ENCODE measurements at regions not wholly inside any gene's neighbourhood (a gene's known extent, or its start where the extent isn't known, plus 50 kb on each side); places are given as distances from the start of the nearest gene placed in this dataset.
"Not testable (repeated sequence)": the region's sequence is repeated elsewhere in the genome, so short reads cannot be mapped to it uniquely, and the experiment has no call there.

DNA sequence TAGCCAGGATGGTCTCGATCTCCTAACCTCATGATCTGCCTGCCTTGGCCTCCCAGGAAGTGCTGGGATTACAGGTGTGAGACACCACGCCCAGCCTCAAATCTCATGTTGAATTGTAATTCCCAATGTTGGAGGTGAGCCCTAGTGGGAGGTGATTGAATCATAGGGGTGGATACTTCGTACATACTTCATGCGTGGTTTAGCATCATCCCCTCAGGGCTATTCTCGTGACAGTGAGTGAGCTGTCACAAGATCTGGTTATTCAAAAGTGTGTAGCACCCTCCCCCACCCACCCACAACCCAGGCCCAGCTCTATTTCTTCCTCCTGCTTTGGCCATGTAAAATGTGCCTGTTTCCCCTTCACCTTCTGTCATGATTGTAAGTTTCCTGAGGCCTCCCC is 236.9 kb upstream of the IL12A start:
- H3K4me3 Mint-ChIP-seq = no peak overlapping the region
- DNase-seq = no peak
- ATAC-seq = no peak

GRCh38 chr3:159756279-159757207 is 232.1 kb upstream of the IL12A start:
- intact Hi-C loops (cut with micrococcal nuclease); H3K27ac ChIP-seq (ENCODE audit: low read length); H3K36me3 ChIP-seq (ENCODE audit: control insufficient read depth, insufficient read depth, low read length); ATAC-seq; H3K36me3 Mint-ChIP-seq; H3K4me1 Mint-ChIP-seq; H3K4me3 Mint-ChIP-seq; H3K9me3 ChIP-seq (ENCODE audit: control insufficient read depth, insufficient read depth, low read length); H3K27ac Mint-ChIP-seq; DNase-seq; H3K4me3 ChIP-seq (ENCODE audit: low read length); H3K27me3 ChIP-seq (ENCODE audit: control insufficient read depth, insufficient read depth, low read length); H3K4me1 ChIP-seq (ENCODE audit: control insufficient read depth, insufficient read depth, low read length): not testable (repeated sequence)
- H3K9me3 Mint-ChIP-seq = peaks cover 3 to 10% of the 10 kb centered on the region in 2 donors
- peaks cover 10 to 12% of the 10 kb centered on the region in 2 donors for H3K27me3 Mint-ChIP-seq (ENCODE audit: low read depth in 2 of 2)
- WGBS (ENCODE audit: insufficient coverage) = 76% methylated on average over 5 of the region's 5 CpGs

More for the DNA sequence above, 236.9 kb upstream of the IL12A start:
- no peak overlapping the region for H3K27ac Mint-ChIP-seq
- TF ChIP-seq, protein P1, sequence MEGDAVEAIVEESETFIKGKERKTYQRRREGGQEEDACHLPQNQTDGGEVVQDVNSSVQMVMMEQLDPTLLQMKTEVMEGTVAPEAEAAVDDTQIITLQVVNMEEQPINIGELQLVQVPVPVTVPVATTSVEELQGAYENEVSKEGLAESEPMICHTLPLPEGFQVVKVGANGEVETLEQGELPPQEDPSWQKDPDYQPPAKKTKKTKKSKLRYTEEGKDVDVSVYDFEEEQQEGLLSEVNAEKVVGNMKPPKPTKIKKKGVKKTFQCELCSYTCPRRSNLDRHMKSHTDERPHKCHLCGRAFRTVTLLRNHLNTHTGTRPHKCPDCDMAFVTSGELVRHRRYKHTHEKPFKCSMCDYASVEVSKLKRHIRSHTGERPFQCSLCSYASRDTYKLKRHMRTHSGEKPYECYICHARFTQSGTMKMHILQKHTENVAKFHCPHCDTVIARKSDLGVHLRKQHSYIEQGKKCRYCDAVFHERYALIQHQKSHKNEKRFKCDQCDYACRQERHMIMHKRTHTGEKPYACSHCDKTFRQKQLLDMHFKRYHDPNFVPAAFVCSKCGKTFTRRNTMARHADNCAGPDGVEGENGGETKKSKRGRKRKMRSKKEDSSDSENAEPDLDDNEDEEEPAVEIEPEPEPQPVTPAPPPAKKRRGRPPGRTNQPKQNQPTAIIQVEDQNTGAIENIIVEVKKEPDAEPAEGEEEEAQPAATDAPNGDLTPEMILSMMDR (IDR thresholded peaks at IDR 0.05) = no peak
- H3K4me3 ChIP-seq (ENCODE audit: low read length) = no peak overlapping the region
- H3K27me3 Mint-ChIP-seq (ENCODE audit: low read depth in 2 of 2) = peaks cover 0 to 5% of the 10 kb centered on the region in 2 donors
- H3K9me3 Mint-ChIP-seq = peaks cover 3 to 6% of the 10 kb centered on the region in 2 donors
- no peaks in the 10 kb centered on the region for H3K9me3 ChIP-seq (ENCODE audit: control insufficient read depth, insufficient read depth, low read length)
- H3K36me3 Mint-ChIP-seq = no peaks in the 10 kb centered on the region
- H3K4me1 ChIP-seq (ENCODE audit: control insufficient read depth, insufficient read depth, low read length) = no peaks in the 10 kb centered on the region
- H3K36me3 ChIP-seq (ENCODE audit: control insufficient read depth, insufficient read depth, low read length) = no peaks in the 10 kb centered on the region
- H3K27ac ChIP-seq (ENCODE audit: low read length) = no peak overlapping the region
- no peaks in the 10 kb centered on the region for H3K4me1 Mint-ChIP-seq
- 85% methylated on average over 5 of the region's 5 CpGs for WGBS (ENCODE audit: insufficient coverage)
- intact Hi-C loops (cut with micrococcal nuclease) = no loop called here
- H3K27me3 ChIP-seq (ENCODE audit: control insufficient read depth, insufficient read depth, low read length) = no peaks in the 10 kb centered on the region

DNA sequence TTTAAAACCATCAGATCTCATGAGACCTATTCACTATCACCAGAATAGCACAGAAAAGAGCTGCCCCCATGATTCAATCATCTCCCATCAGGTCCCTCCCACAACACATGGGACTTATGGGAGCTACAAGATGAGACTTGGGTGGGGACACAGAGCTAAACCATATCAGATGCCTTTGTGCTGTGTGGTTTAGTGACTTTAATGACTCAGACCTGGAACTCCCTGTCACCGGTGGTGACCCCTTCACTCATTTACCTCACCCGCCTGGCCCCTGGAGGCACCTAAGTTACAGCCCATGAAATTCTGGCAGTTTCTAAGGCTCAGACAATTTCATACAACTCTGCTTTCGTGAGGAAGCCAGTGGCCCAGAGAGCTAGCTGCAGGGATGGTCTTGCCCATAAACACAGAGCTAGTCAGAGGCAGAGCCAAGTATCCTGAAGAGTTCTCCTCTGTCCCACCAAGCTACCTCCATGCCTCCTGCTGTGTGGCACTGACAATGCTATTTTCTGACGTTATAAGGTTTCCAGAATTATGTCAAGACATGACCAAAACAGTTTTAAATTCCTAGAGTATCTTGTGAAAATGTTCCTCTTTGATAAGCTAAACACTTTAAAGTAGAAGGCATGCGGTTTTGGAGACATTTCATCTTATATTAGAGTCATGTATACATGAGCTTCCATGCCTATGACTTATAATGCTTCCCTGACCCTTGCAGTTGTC is 231.1 kb upstream of the IL12A start:
- 80% methylated on average over 5 of the region's 5 CpGs for WGBS (ENCODE audit: insufficient coverage)

GRCh38 chr3:159760046-159760445 is 228.6 kb upstream of the IL12A start:
- intact Hi-C loops (cut with micrococcal nuclease) = no loop called here
- Histone ChIP-seq H3K27me3 (ENCODE audit: control insufficient read depth, insufficient read depth, low read length) (peaks cover 3% of the 10 kb centered on the region), H3K36me3 (ENCODE audit: control insufficient read depth, insufficient read depth, low read length) (no peaks in the 10 kb centered on the region), H3K4me3 (ENCODE audit: low read length) (no peak overlapping the region), H3K4me1 (ENCODE audit: control insufficient read depth, insufficient read depth, low read length) (peaks cover 16% of the 10 kb centered on the region), H3K27ac (ENCODE audit: low read length) (no peak overlapping the region), H3K9me3 (ENCODE audit: control insufficient read depth, insufficient read depth, low read length) (no peaks in the 10 kb centered on the region)
- H3K9me3 Mint-ChIP-seq = peaks cover 0 to 4% of the 10 kb centered on the region in 2 donors
- no peak overlapping the region for H3K27ac Mint-ChIP-seq
- peaks cover 25 to 26% of the 10 kb centered on the region in 2 donors for H3K27me3 Mint-ChIP-seq (ENCODE audit: low read depth in 2 of 2)
- no peak overlapping the region for H3K4me3 Mint-ChIP-seq
- TF ChIP-seq, protein P1 (IDR thresholded peaks at IDR 0.05) = no peak
- ATAC-seq = no peak
- H3K4me1 Mint-ChIP-seq = peaks cover 6 to 13% of the 10 kb centered on the region in 2 donors
- no peak for DNase-seq
- H3K36me3 Mint-ChIP-seq = no peaks in the 10 kb centered on the region

More for the DNA sequence above, 231.1 kb upstream of the IL12A start:
- Mint-ChIP-seq H3K27me3 (ENCODE audit: low read depth in 2 of 2) (peaks cover 13 to 18% of the 10 kb centered on the region in 2 donors), H3K4me1 (no peaks in the 10 kb centered on the region), H3K9me3 (peaks cover 3 to 9% of the 10 kb centered on the region in 2 donors), H3K27ac (no peak overlapping the region), H3K36me3 (no peaks in the 10 kb centered on the region), H3K4me3 (no peak overlapping the region)
- intact Hi-C loops (cut with micrococcal nuclease) = no loop called here
- Histone ChIP-seq H3K27me3 (ENCODE audit: control insufficient read depth, insufficient read depth, low read length) (no peaks in the 10 kb centered on the region), H3K27ac (ENCODE audit: low read length) (no peak overlapping the region), H3K4me1 (ENCODE audit: control insufficient read depth, insufficient read depth, low read length) (no peaks in the 10 kb centered on the region), H3K4me3 (ENCODE audit: low read length) (no peak overlapping the region), H3K36me3 (ENCODE audit: control insufficient read depth, insufficient read depth, low read length) (no peaks in the 10 kb centered on the region), H3K9me3 (ENCODE audit: control insufficient read depth, insufficient read depth, low read length) (no peaks in the 10 kb centered on the region)
- ATAC-seq (no peak), DNase-seq (no peak)
- TF ChIP-seq, protein P1 (IDR thresholded peaks at IDR 0.05) = no peak

All from natural killer cell (primary cell).